AG04450 (cell line): ENCODE measurements at regions not wholly inside any gene's neighbourhood (a gene's known extent, or its start where the extent isn't known, plus 50 kb on each side); places are given as distances from the start of the nearest gene placed in this dataset.

Experiments
- CTCF ChIA-PET: fragments of 300-600, 350-600 bp; formaldehyde crosslinking; extraction: SDS; loops from one replicate; lab custom pipeline; 2022; ENCODE audit warnings: antibody characterized with exemption, inconsistent platforms; lab: Charles Lee
- POLR2A ChIA-PET: fragments of 350-600 bp; formaldehyde crosslinking; extraction: SDS; loops from one replicate; lab custom pipeline; 2021; ENCODE audit warnings: antibody characterized with exemption, inconsistent platforms; lab: Yijun Ruan, JAX
- DNase-seq: peaks from one replicate; pipeline ENCODE4 v3.0.0-alpha.2; 2011; ENCODE audit warnings: low read depth, low spot score
- H3K27ac ChIP-seq: one replicate; pipeline ENCODE4 v1.5.1; 2012; ENCODE audit warnings: low read depth, low read length, control low read depth
- H3K27me3 ChIP-seq: one replicate; pipeline ENCODE4 v1.6.0; 2012; ENCODE audit warnings: low read length; ENCODE audit not compliant: control insufficient read depth, insufficient read depth
- H3K4me3 ChIP-seq: 2 replicates; pipeline ENCODE4 v1.5.1; 2011; ENCODE audit warnings: mild to moderate bottlenecking, low read depth, low read length, control low read depth
- H3K9me3 ChIP-seq: 2 replicates; pipeline ENCODE4 v1.5.1; 2012; ENCODE audit warnings: low read length; ENCODE audit not compliant: control insufficient read depth, insufficient read depth
- CTCF ChIP-seq: IDR thresholded peaks from 2 replicates; pipeline ENCODE4 v1.5.1; 2011; ENCODE audit warnings: low read depth, low read length, control low read depth, inconsistent platforms

- CTCF ChIA-PET, result interaction anchor here (0.9 kb wide), 1 partner anchor 33 kb away, joined by 3 read pairs; no protein-coding TSS in a partner anchor
- DNase-seq, result no peak
- H3K4me3 ChIP-seq, result no peak overlapping the region
Measured at GRCh38 chr3:170776887-170777563, 93.0 kb downstream of the RPL22L1 start.

GRCh38 chr3:170773682-170774425, 96.1 kb downstream of the RPL22L1 start:
- no peak overlapping the region for H3K4me3 ChIP-seq
- no peak for DNase-seq
- H3K27ac ChIP-seq, result no peak overlapping the region
- no peaks in the 10 kb centered on the region for H3K27me3 ChIP-seq
- ChIA-PET POLR2A (interaction anchor here (0.8 kb wide), 1 partner anchor 28 kb away, joined by 3 read pairs; no protein-coding TSS in a partner anchor), CTCF (no interaction called here)
- no peaks in the 10 kb centered on the region for H3K9me3 ChIP-seq
- no peak for TF ChIP-seq CTCF

More at GRCh38 chr3:170776887-170777563, 93.0 kb downstream of the RPL22L1 start:
- Histone ChIP-seq H3K27me3 (no peaks in the 10 kb centered on the region), H3K27ac (no peak overlapping the region), H3K9me3 (no peaks in the 10 kb centered on the region)
- no peak for TF ChIP-seq CTCF
- POLR2A ChIA-PET, result no interaction called here

- no peak for DNase-seq
- no peak overlapping the region for H3K27ac ChIP-seq
Measured at GRCh38 chr3:170772175-170772574, 97.8 kb downstream of the RPL22L1 start.

GRCh38 chr3:170768334-170768801, 101.6 kb downstream of the RPL22L1 start:
- no peaks in the 10 kb centered on the region for H3K27me3 ChIP-seq
- no peaks in the 10 kb centered on the region for H3K9me3 ChIP-seq
- no peak for DNase-seq
- CTCF ChIA-PET, result interaction anchor here (1.0 to 1.9 kb wide), 2 partner anchors 13 to 355 kb away, joined by 3 to 5 read pairs; no protein-coding TSS in a partner anchor
- no peak overlapping the region for H3K4me3 ChIP-seq
- POLR2A ChIA-PET, result interaction anchor here (1.3 kb wide), 1 partner anchor 34 kb away, joined by 5 read pairs; no protein-coding TSS in a partner anchor
- TF ChIP-seq CTCF, result no peak
- no peak overlapping the region for H3K27ac ChIP-seq

More at GRCh38 chr3:170772175-170772574, 97.8 kb downstream of the RPL22L1 start:
- no peaks in the 10 kb centered on the region for H3K9me3 ChIP-seq
- ChIA-PET CTCF (no interaction called here), POLR2A (no interaction called here)
- H3K4me3 ChIP-seq, result no peak overlapping the region
- H3K27me3 ChIP-seq, result no peaks in the 10 kb centered on the region
- no peak for TF ChIP-seq CTCF

GRCh38 chr3:170767576-170767941, 102.4 kb downstream of the RPL22L1 start:
- H3K27me3 ChIP-seq, result no peaks in the 10 kb centered on the region
- H3K27ac ChIP-seq, result no peak overlapping the region
- ChIA-PET POLR2A (no interaction called here), CTCF (interaction anchor here (1.9 kb wide), 1 partner anchor 13 kb away, joined by 5 read pairs; no protein-coding TSS in a partner anchor)
- H3K4me3 ChIP-seq, result no peak overlapping the region
- no peak for TF ChIP-seq CTCF
- DNase-seq, result no peak
- H3K9me3 ChIP-seq, result no peaks in the 10 kb centered on the region
